AML-193 (cell line): ENCODE measurements at regions not wholly inside any gene's neighbourhood (a gene's known extent, or its start where the extent isn't known, plus 50 kb on each side); places are given as distances from the start of the nearest gene placed in this dataset.
"Not testable (repeated sequence)": the region's sequence is repeated elsewhere in the genome, so short reads cannot be mapped to it uniquely, and the experiment has no call there.

Experiments used
- DNase-seq, 2 experiments: peaks; one replicate each; lab custom pipeline; 2025; lab: John Stamatoyannopoulos, UW

DNA sequence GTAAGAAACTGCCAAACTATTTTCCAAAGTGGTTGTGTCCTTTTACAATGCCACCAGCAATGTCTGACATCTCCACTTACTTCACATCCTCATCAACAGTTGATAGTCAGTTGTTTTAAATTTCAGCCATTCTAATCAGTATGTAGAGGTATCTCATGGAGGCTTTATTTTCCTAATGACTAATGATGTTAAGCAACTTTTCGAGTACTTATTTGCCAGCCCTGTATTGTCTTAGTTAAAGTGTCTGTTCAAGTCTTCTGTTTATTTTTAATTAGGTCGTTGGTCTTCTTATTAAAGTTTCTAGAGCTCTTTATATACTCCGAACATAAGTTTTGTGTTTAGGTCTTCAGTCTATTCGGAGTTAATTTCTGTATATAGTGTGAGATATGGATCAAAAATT, 54.9 kb upstream of the NBPF12 start:
- not testable (repeated sequence) for DNase-seq

DNA sequence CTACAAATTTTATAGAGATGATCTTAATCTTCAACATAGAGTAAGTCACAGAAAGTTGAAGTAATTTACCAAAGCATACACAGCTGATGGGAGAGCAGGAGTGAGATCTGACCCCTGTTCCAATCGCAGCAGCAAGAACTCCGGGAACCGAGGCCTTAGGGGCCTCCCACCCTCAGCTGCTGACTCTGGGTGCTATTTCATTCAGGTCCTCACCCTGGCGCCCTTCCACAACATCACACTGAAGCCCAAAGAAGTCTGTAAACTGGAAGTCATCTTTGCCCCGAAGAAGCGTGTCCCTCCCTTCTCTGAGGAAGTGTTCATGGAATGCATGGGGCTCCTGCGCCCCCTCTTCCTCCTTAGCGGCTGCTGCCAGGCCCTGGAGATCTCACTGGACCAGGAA, 57.0 kb upstream of the NBPF12 start:
- DNase-seq: not testable (repeated sequence)

DNA sequence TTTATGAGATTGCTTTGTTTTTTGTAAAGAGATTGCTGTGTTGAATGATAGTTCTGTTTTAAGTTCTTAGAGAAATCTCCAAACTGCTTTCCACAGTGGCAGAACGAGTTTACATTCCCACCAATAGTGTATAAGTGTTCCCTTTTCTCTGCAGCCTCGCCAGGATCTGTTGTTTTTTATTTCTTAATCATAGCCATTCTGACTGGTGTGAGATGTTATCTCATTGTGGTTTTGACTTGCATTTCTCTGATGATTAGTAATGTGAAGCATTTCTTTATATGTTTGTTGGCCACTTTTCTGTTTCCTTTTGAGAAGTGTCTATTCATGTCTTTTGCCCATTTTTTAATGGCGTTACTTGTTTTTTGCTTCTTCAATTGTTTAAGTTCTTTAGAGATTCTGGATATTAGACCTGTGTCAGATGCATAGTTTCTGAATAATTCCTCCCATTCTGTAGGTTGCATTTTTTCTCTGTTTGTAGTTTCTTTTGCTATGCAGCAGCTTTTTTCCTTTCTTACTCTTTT, 74.3 kb upstream of the NBPF12 start:
- DNase-seq: not testable (repeated sequence)

DNA sequence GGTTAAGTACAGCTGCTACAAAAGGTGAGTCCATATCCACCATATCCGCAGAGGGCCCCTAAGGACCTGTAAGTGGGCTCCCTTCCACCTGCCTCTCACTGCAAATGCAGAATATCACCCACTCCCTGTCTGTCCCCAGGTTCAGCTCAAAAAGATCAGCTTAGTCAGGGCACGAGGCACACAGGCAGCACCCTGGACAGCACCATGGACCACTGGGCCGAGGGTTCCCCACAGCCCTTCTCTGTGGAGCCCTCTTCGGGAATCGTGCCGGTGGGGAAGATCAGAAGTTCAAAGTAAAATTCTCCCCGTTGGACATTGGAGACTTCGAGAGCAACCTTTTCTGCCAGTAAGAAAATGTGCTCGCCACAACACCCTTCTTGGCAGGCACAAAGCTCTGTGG, 85.0 kb upstream of the NBPF12 start:
- DNase-seq: not testable (repeated sequence)

DNA sequence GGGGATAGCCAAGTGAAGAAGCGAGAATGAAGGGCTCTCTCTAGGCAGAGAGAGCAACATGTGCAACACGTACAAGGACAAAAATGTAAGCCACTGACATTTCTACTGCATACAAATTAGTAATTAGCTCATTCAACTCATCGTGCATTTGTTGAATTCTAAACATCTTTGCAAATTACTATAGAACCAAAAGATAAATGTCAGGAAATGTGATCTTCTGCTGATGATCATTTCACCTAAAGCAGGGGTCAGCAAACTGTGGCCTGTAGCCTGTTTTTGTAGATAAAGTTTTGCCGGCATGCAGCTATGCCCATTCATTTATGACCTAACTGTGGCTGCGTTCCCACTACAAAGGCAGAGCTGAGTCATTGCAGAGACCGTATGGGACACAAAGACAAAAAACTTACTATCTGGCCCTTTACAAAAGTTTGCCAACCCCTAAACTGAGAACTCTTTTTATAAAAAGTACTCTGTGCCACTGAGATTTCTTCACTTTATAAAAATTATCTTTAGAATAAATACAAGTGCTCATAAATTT, 87.7 kb upstream of the NBPF12 start:
- not testable (repeated sequence) for DNase-seq

DNA sequence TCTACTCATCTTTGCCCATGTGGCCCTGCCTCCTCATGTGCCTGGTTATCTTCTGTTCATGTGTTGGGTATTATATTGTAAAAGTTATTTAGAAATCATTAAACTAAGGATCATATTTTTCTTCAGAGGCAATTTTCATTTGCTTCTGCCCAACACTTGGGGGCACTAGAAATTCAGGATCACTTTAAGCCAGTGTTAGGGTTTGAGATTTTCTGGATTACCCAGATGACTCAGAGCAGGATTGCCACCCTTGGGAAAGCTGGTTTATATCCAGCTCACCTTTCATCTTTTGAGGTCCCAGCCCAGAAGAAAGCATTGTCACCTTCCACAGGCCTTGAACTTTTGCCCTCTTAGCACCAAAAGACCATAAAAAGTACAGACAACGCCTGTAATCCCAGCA, 99.4 kb upstream of the NBPF12 start:
- not testable (repeated sequence) for DNase-seq

DNA sequence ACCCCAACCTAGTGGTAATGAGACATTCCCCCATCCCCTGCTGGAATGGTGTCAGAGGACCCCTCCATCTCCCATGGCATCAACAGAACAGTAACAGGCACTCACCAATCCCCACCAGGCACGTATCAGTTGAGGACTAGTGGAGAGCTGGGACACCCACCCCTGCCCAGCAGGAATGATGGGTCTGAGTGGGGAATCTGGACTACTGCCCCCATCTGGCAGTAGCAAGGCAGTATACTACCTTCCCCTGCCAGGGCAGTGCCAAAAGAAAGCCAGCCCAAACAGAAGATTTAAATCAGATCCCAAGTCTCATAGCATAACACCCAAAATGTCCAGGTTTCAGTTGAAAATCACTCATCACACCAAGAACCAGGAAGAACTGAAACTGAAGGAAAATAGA, 111.2 kb upstream of the NBPF12 start:
- not testable (repeated sequence) for DNase-seq

DNA sequence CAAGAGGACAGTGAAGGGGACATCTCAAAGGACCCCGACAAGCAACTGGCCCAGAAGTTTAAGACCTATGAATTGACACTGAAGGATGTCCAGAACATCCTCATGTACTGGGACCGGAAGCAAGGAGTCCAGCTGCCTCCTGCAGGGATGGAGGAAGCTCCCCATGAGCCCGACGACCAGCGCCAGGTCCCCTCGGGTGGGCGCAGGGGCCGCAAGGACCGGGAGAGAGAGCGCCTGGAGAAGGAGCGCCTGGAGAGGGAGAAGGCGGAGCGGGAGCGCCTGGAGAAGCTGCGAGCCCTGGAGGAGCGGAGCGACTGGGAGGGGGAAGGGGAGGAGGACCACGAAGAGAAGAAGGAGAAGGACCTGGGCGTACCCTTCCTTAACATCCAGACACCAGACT, 143.9 kb upstream of the NBPF12 start:
- not testable (repeated sequence) for DNase-seq

DNA sequence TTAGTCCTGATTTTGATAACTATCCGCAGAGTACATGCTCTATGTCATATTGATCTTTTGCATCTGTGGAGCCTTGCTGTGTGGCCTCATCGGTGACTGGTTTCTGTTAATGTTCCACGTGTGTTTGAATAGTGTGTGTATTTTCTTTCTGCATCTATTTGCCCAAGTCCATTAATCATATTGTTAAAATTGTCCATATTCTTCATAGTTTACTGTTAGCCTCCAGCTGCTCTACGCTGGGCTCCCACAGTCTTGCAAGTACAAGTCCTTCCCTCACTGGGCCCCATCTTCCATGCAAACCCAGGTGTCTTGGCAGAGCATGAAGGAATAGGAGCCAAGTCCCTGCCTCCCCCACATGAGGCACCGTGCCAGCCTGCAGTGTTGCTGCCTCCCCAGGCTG, 145.4 kb upstream of the NBPF12 start:
- not testable (repeated sequence) for DNase-seq

DNA sequence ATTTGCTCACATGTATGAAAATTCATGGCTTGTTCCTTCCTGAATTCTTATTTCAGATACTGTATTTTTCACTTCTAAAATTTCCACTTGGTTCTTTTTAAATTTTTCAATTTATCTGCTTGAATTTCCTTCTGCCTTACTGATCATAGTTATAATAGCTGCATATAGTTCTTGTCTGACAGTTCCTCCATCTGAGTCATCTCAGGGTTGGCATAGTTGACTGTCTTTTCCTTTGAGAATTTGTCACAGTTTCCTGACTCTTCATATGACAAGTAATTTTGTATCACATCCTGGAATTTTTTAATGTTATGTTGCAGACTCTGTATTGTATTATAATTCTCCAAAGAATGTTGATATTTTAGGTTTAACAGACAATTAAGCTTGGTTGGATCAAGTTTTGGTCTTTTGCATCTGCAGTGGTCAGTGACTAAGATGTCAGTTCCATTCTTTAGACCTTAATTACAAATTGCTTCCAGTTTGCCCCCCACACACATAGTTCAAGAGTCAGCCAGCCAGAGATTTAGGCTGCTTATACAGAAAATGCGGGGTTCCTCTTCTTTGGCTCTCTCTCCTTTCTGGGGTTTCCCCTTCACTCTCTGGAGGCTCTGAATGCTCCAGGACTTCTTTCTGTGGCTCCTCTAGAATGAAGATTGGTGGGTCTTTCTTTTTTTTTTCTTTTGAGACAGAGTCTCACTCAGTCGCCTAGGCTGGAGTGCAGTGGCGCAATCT, 153.7 kb upstream of the NBPF12 start:
- not testable (repeated sequence) for DNase-seq

DNA sequence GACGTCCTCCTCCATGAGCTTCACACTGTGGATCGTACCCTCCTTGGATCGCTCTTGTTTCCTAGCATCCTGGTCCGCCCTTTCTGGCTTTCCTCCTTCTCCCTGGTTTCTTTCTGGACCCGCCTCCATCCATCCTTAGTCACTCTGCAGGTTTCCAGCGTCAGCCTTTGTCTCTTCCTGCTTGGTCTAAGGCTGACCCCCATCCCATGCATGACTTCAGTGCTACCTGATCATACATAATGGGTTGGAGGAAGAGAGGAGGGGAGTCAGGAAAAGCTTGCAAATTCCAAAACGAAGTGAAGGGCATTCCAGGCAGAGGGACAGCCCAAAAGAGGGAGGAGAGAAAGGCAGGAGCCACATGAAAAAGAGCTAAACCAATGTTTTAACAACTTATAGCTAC, 156.9 kb upstream of the NBPF12 start:
- DNase-seq: not testable (repeated sequence)

DNA sequence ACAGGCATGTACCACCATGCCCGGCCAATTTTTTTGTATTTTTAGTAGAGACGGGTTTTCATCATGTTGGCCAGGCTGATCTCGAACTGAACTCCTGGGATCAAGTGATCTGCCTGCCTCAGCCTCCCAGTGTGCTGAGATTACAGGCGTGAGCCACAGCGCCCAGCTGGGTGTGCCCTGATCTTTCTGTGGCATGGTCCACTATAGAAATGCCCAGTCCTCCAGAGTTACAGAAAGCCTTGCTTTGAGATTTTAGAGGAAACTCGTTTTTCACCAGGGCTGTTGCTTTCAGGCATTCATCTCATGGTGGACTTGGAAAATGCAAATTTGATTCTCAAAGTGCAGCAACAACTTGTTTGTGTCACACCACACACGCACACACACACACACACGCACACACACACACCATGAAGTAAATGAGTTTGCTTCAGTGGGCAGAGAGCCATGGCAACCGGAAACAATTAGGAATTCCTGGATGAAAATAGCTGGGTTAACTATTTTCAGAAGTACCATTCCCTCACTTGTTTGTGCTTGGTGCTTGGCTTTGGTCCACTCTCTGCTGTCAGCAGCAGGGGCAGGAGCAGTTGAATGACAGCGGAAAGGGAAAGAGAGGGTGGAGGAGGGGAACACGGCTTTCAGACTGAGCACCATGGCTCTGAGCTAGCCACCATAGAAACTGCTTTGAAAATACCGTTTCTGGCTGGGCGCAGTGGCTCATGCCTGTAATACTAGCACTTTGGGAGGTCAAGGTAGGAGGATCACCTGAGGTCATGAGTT, 160.1 kb upstream of the NBPF12 start:
- DNase-seq: not testable (repeated sequence)

DNA sequence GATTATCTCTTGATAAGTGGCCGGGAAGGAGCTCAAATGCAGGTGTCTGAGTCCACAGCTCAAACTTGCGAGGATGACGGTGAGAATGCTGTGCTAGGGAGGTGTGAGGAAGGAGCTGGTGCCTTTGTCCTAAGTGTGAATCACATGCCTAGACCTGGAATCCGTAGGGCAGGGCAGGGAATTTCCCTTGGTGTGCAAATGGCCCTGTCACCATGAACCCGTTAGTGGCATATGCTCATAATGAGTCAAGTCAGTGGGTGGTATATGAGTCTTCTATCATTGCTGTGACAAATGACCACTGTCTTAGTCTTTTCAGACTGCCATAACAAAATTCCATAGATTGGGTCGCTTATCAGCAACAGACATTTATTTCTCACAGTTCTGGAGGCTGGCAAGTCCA, 163.1 kb upstream of the NBPF12 start:
- not testable (repeated sequence) for DNase-seq

DNA sequence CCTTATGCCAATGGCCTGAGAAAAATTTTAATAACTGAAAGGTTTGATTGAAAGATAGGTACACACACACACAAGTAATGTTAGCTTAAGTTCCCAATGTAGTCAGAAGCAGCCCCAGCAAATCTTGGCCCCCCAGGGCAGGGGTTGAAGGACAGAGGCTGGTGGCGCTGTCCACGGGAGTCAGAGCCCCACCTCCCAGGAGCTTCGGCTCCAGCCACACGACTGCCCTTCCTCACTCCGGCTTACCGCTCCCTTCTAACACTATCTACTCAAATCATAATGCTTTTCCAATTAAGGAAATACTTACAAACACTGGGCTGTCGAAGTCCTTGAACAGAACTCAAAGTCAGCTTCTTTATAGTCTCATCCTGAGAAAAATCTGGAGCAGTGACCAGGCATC, 163.9 kb upstream of the NBPF12 start:
- DNase-seq: not testable (repeated sequence)

DNA sequence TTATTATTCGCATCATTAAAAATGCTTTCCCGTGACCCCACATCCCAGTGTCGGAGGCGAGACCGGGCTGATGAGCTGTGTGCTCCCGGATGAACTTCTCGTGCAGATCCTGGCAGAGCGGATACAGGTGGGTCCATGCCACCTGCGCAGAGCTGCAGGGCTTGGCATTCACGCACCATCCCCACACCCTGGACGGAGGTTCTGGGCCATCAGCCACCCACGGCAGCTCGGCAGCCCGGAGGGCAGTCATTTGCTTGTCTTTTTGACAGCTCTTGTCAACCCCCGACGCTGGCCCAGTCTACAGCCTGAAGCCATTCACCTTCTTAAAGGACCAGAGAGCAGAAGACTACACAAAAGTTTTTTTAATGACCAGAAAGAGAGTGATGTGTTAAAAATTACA, 166.7 kb upstream of the NBPF12 start:
- not testable (repeated sequence) for DNase-seq

DNA sequence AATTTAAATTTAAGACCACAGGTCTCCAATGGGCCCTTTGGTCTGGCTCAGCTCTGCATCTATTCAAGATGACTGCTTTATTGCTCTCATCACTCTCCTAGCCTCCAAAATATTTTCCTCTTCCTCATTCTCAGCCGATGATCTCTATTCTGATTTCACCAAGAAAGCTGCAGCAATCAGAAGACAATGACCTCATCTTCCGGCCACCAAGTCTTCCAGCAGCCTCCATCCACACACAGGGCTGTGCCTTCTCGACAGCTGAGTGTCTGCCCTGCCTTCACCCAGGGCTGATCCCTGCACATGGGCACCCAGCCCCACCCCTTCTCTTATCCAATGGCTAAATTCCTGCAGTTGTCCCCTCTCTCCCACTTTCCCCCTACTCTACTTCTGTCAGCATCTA, 167.1 kb upstream of the NBPF12 start:
- not testable (repeated sequence) for DNase-seq

DNA sequence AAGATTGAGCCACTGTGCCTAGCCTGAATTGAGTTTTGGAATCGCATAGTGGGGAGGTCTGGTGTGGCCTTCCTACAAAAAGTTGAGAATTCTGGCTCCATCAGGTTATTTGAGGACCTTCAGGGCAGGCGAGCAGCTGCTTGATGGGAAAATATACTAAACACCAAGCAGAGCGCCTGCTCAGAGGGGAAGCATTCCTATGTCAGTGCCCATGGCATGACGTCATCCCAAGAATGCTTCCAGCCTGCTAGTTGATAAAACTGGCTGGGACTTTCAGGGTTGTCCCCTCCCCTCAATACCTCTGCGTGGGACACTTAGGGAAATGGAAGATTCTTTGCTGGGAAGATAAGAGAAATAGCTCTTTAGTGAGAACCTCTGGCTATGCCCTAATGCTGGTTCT, 174.9 kb upstream of the NBPF12 start:
- DNase-seq: not testable (repeated sequence)

DNA sequence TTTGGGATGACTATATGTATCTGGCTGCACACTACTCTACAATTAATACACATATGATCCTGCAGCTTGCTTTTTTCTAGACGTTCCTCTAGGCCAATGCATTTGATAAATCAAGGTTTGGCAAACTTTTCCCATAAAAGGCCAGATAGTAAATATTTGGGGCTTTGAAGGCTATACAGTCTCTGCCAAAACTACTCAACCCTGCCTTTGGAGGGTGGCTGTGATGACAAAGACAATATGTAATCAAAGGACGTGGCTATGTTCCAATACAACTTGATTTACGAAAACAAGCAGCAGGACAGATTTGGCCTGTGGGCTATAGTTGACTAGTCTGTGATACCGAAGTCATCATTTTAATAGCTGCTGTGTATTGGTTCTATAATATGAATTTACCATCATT, 181.3 kb upstream of the NBPF12 start:
- not testable (repeated sequence) for DNase-seq

DNA sequence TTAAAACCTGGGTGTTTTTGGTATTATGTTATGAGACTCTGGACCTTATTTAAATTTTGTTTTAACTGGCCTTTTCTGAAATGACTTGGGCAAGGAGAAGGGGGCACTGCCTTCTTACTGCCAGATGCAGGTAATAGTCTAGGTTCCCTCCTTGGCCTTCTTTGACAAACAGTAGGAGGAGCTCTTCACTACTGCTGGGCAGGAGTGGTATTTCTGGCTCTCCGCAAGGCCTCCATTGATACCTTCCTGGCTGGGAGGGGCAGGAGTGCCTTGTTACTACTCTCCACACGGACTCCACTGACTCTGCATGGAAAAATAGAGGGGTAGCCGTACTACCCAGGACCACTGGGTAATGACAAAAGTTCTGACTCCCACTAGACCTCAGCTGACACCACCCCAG, 189.4 kb upstream of the NBPF12 start:
- DNase-seq: not testable (repeated sequence)

DNA sequence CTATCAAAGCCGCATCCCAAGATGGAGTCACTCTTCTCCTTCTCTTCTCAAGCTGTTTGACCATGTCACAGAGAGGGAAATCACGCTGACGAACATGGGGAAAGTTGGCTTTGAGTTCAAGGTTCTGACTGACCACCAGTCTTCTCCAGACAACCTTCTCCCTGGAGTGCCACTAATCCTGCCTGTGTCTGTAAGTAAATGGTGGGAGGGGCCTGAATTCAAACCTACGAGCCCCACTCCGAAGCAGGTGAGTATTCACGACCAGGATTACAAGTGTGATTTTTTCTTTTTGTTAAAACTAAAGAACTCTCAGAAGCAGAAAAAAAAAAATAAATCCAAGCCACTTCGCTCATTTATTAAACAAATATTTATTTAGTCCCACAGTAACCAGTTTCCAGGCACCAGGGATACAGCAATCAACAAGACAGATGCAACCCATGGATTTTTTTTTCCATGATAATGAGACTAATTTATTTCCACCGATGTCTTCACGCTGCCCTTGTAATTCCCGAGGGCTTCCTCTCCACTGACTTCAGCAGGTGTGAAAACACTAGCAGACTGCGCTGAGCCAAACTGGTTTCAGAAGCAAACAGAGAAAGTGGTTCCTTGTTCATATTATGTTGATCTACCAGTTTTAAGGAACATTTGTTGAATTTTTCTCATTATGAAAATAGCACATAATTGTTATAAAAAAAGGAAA, 206.0 kb upstream of the NBPF12 start:
- not testable (repeated sequence) for DNase-seq

DNA sequence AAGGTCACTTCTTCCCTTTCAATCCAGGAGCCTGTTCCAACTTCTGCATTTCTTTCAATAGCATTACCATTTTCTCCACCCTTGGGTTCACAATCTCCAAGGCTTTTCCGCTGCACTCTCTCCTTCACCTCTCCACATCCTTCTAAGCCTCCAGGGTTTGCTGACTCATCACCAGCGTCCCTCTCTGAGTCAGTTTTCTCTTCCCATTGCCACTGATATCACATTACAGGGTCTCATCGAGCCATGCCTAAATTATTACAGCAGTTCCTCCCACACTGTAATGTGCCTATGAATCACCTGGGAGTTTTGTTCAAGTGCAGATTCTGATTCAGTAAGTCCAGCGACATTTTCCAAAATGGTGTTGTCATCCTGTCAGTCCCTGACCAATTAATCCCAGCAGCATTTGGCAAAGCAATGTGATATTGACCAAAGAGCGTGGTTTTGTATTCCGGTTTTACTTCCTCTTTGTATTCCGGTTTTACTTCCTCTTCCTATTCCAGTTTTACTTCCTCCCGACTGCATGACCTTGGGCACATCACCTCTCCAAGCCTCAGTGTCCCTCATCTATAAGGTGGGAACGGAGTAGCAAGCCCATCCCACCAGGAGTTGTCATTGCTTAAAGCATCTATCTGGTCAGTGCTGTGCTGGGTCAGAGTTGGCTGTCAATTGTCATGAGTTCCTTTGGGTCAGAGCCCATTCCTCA, 208.3 kb upstream of the NBPF12 start:
- DNase-seq: not testable (repeated sequence)

DNA sequence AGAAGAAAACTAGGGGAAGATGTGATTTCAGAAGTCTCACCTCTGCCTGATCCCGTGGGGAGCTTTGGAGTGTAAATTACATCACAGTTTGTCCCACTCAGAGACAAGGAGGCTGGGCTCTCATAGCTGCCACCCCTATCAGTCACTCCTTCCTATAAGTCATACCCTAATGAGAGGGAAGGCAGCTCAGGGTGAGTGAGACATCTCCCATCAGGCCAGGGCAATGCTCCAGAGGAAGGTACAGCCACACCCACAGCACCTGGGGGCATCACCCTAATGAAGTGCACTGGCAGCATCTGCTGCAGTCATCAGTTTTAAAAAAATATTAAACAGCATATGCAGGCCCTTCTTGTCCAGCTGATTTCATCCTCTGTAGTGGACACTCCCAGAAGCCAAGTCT, 223.1 kb upstream of the NBPF12 start:
- not testable (repeated sequence) for DNase-seq
